ENCODE measurements at regions not wholly inside any gene's neighbourhood (a gene's known extent, or its start where the extent isn't known, plus 50 kb on each side); places are given as distances from the start of the nearest gene placed in this dataset.

GRCh38 chr6:167049275-167049674 lies 50.1 kb downstream of the CEP43 start:
- no peak for DNase-seq (ENCODE audit: low read depth)

- no peak for DNase-seq (ENCODE audit: low read depth)
Observed at GRCh38 chr6:167050903-167051302, 51.7 kb downstream of the CEP43 start.

- no peak for DNase-seq (ENCODE audit: low read depth)
Observed at GRCh38 chr6:167053895-167054530, 54.8 kb downstream of the CEP43 start.

GRCh38 chr6:167054987-167055386 lies 55.8 kb downstream of the CEP43 start:
- no peak for DNase-seq (ENCODE audit: low read depth)

- peak; percentile 89 for DNase-seq (ENCODE audit: low read depth)
Observed at GRCh38 chr6:167056370-167056769, 57.2 kb downstream of the CEP43 start.

GRCh38 chr6:167058261-167058660 lies 59.1 kb downstream of the CEP43 start:
- DNase-seq (ENCODE audit: low read depth) = peak; percentile 69
